Activated naive CD8-positive, alpha-beta T cell treated with anti-CD3 and anti-CD28 coated beads, Interleukin-2, amount 50 U/mL, for 24 hours (primary cell): ENCODE measurements at regions not wholly inside any gene's neighbourhood (a gene's known extent, or its start where the extent isn't known, plus 50 kb on each side); places are given as distances from the start of the nearest gene placed in this dataset.
"Not testable (repeated sequence)": the region's sequence is repeated elsewhere in the genome, so short reads cannot be mapped to it uniquely, and the experiment has no call there.

Experiments
- ATAC-seq: fragments of 150-1000 bp; cut with Tn5 transposase; one replicate; pipeline ENCODE4 v1.10.0; 2021
- DNase-seq: peaks from one replicate; pipeline ENCODE4 v3.0.0; 2021
- H3K27ac Mint-ChIP-seq: one replicate; pipeline ENCODE4 v1.8.0; 2021; ENCODE audit warnings: mild to moderate bottlenecking, mixed read lengths
- H3K27me3 Mint-ChIP-seq: one replicate; pipeline ENCODE4 v1.8.0; 2021; ENCODE audit warnings: mixed read lengths
- H3K36me3 Mint-ChIP-seq: one replicate; pipeline ENCODE4 v1.8.0; 2021; ENCODE audit warnings: low read depth, mixed read lengths
- H3K4me1 Mint-ChIP-seq: one replicate; pipeline ENCODE4 v1.8.0; 2021; ENCODE audit warnings: mixed read lengths
- H3K4me3 Mint-ChIP-seq: one replicate; pipeline ENCODE4 v1.8.0; 2021; ENCODE audit warnings: mild to moderate bottlenecking, moderate library complexity, mixed read lengths
- H3K9me3 Mint-ChIP-seq: one replicate; pipeline ENCODE4 v1.8.0; 2021; ENCODE audit warnings: mixed read lengths

- ATAC-seq (no peak), DNase-seq (no peak)
- no peaks in the 10 kb centered on the region for H3K4me1 Mint-ChIP-seq
- no peak overlapping the region for H3K27ac Mint-ChIP-seq
- no peaks in the 10 kb centered on the region for H3K36me3 Mint-ChIP-seq
- H3K27me3 Mint-ChIP-seq: no peaks in the 10 kb centered on the region
- peaks cover 12% of the 10 kb centered on the region for H3K9me3 Mint-ChIP-seq
- no peak overlapping the region for H3K4me3 Mint-ChIP-seq
Measured at GRCh38 chr11:91115116-91115515, 892.3 kb upstream of the CHORDC1 start.

- DNase-seq (no peak), ATAC-seq (no peak)
- no peaks in the 10 kb centered on the region for H3K9me3 Mint-ChIP-seq
- no peak overlapping the region for H3K27ac Mint-ChIP-seq
- H3K4me3 Mint-ChIP-seq: no peak overlapping the region
- no peaks in the 10 kb centered on the region for H3K4me1 Mint-ChIP-seq
- no peaks in the 10 kb centered on the region for H3K27me3 Mint-ChIP-seq
- H3K36me3 Mint-ChIP-seq: no peaks in the 10 kb centered on the region
Measured at GRCh38 chr11:91104237-91104636, 881.4 kb upstream of the CHORDC1 start.

GRCh38 chr11:91100427-91100826 is 877.6 kb upstream of the CHORDC1 start:
- Mint-ChIP-seq H3K27me3 (no peaks in the 10 kb centered on the region), H3K4me1 (no peaks in the 10 kb centered on the region), H3K9me3 (no peaks in the 10 kb centered on the region), H3K4me3 (no peak overlapping the region), H3K36me3 (no peaks in the 10 kb centered on the region), H3K27ac (no peak overlapping the region)
- DNase-seq: no peak
- no peak for ATAC-seq

- Mint-ChIP-seq H3K36me3 (no peaks in the 10 kb centered on the region), H3K4me1 (no peaks in the 10 kb centered on the region), H3K9me3 (peaks cover 7% of the 10 kb centered on the region), H3K27me3 (no peaks in the 10 kb centered on the region), H3K4me3 (no peak overlapping the region), H3K27ac (no peak overlapping the region)
- ATAC-seq (no peak), DNase-seq (no peak)
Measured at GRCh38 chr11:91097083-91097482, 874.2 kb upstream of the CHORDC1 start.

- H3K36me3 Mint-ChIP-seq: no peaks in the 10 kb centered on the region
- DNase-seq: no peak
- no peaks in the 10 kb centered on the region for H3K27me3 Mint-ChIP-seq
- ATAC-seq: no peak
- H3K9me3 Mint-ChIP-seq: peaks cover 7% of the 10 kb centered on the region
- no peak overlapping the region for H3K4me3 Mint-ChIP-seq
- no peak overlapping the region for H3K27ac Mint-ChIP-seq
- H3K4me1 Mint-ChIP-seq: no peaks in the 10 kb centered on the region
Measured at GRCh38 chr11:91093141-91093540, 870.3 kb upstream of the CHORDC1 start.

- no peak overlapping the region for H3K27ac Mint-ChIP-seq
- no peak for DNase-seq
- H3K9me3 Mint-ChIP-seq: peaks cover 7% of the 10 kb centered on the region
- H3K36me3 Mint-ChIP-seq: no peaks in the 10 kb centered on the region
- H3K4me1 Mint-ChIP-seq: no peaks in the 10 kb centered on the region
- H3K27me3 Mint-ChIP-seq: no peaks in the 10 kb centered on the region
- ATAC-seq: no peak
- no peak overlapping the region for H3K4me3 Mint-ChIP-seq
Measured at GRCh38 chr11:91091563-91091962, 868.7 kb upstream of the CHORDC1 start.

GRCh38 chr11:91086028-91086427 is 863.2 kb upstream of the CHORDC1 start:
- DNase-seq (no peak), ATAC-seq (no peak)
- H3K27ac Mint-ChIP-seq: no peak overlapping the region
- no peaks in the 10 kb centered on the region for H3K36me3 Mint-ChIP-seq
- no peaks in the 10 kb centered on the region for H3K4me1 Mint-ChIP-seq
- H3K9me3 Mint-ChIP-seq: peaks cover 3% of the 10 kb centered on the region
- H3K27me3 Mint-ChIP-seq: no peaks in the 10 kb centered on the region
- H3K4me3 Mint-ChIP-seq: no peak overlapping the region

- DNase-seq: no peak
- Mint-ChIP-seq H3K4me3 (no peak overlapping the region), H3K36me3 (no peaks in the 10 kb centered on the region), H3K4me1 (no peaks in the 10 kb centered on the region), H3K27ac (no peak overlapping the region), H3K27me3 (no peaks in the 10 kb centered on the region), H3K9me3 (peaks cover 10% of the 10 kb centered on the region)
- ATAC-seq: no peak
Measured at GRCh38 chr11:91082255-91082654, 859.4 kb upstream of the CHORDC1 start.

GRCh38 chr11:91081440-91082043 is 858.7 kb upstream of the CHORDC1 start:
- no peak for DNase-seq
- no peak for ATAC-seq
- H3K4me3 Mint-ChIP-seq: no peak overlapping the region

GRCh38 chr11:91078221-91078620 is 855.4 kb upstream of the CHORDC1 start:
- Mint-ChIP-seq H3K4me3 (no peak overlapping the region), H3K27ac (no peak overlapping the region), H3K27me3 (no peaks in the 10 kb centered on the region), H3K4me1 (no peaks in the 10 kb centered on the region), H3K9me3 (peaks cover 8% of the 10 kb centered on the region), H3K36me3 (no peaks in the 10 kb centered on the region)
- no peak for DNase-seq
- ATAC-seq: no peak

More at GRCh38 chr11:91081440-91082043, 858.7 kb upstream of the CHORDC1 start:
- no peak overlapping the region for H3K27ac Mint-ChIP-seq
- H3K4me1 Mint-ChIP-seq: no peaks in the 10 kb centered on the region
- no peaks in the 10 kb centered on the region for H3K36me3 Mint-ChIP-seq
- H3K9me3 Mint-ChIP-seq: peaks cover 10% of the 10 kb centered on the region
- no peaks in the 10 kb centered on the region for H3K27me3 Mint-ChIP-seq

- H3K36me3 Mint-ChIP-seq: no peaks in the 10 kb centered on the region
- H3K4me1 Mint-ChIP-seq: no peaks in the 10 kb centered on the region
- ATAC-seq (no peak), DNase-seq (no peak)
- peaks cover 16% of the 10 kb centered on the region for H3K9me3 Mint-ChIP-seq
- H3K27ac Mint-ChIP-seq: no peak overlapping the region
- no peaks in the 10 kb centered on the region for H3K27me3 Mint-ChIP-seq
- no peak overlapping the region for H3K4me3 Mint-ChIP-seq
Measured at GRCh38 chr11:91075032-91075695, 852.3 kb upstream of the CHORDC1 start.

GRCh38 chr11:91067666-91068065 is 844.8 kb upstream of the CHORDC1 start:
- ATAC-seq (no peak), DNase-seq (no peak)
- Mint-ChIP-seq H3K9me3 (peaks cover 32% of the 10 kb centered on the region), H3K4me3 (no peak overlapping the region), H3K27me3 (no peaks in the 10 kb centered on the region), H3K4me1 (no peaks in the 10 kb centered on the region), H3K36me3 (no peaks in the 10 kb centered on the region), H3K27ac (no peak overlapping the region)

GRCh38 chr11:91066456-91067047 is 843.7 kb upstream of the CHORDC1 start:
- H3K27me3 Mint-ChIP-seq: no peaks in the 10 kb centered on the region
- peaks cover 29% of the 10 kb centered on the region for H3K9me3 Mint-ChIP-seq
- ATAC-seq (no peak), DNase-seq (no peak)
- no peaks in the 10 kb centered on the region for H3K36me3 Mint-ChIP-seq
- no peaks in the 10 kb centered on the region for H3K4me1 Mint-ChIP-seq
- H3K4me3 Mint-ChIP-seq: no peak overlapping the region
- no peak overlapping the region for H3K27ac Mint-ChIP-seq

GRCh38 chr11:91063399-91063798 is 840.5 kb upstream of the CHORDC1 start:
- peaks cover 17% of the 10 kb centered on the region for H3K9me3 Mint-ChIP-seq

GRCh38 chr11:91047882-91048281 is 825.0 kb upstream of the CHORDC1 start:
- Mint-ChIP-seq H3K27me3 (no peaks in the 10 kb centered on the region), H3K27ac (no peak overlapping the region), H3K36me3 (no peaks in the 10 kb centered on the region), H3K4me3 (no peak overlapping the region), H3K9me3 (peaks cover 13% of the 10 kb centered on the region), H3K4me1 (no peaks in the 10 kb centered on the region)
- DNase-seq (no peak), ATAC-seq (no peak)

More at GRCh38 chr11:91063399-91063798, 840.5 kb upstream of the CHORDC1 start:
- DNase-seq, H3K4me3 Mint-ChIP-seq, H3K4me1 Mint-ChIP-seq, H3K27ac Mint-ChIP-seq, H3K27me3 Mint-ChIP-seq, H3K36me3 Mint-ChIP-seq, ATAC-seq: not testable (repeated sequence)
